ENCODE measurements at regions not wholly inside any gene's neighbourhood (a gene's known extent, or its start where the extent isn't known, plus 50 kb on each side); places are given as distances from the start of the nearest gene placed in this dataset.
"Not testable (repeated sequence)": the region's sequence is repeated elsewhere in the genome, so short reads cannot be mapped to it uniquely, and the experiment has no call there.

DNA sequence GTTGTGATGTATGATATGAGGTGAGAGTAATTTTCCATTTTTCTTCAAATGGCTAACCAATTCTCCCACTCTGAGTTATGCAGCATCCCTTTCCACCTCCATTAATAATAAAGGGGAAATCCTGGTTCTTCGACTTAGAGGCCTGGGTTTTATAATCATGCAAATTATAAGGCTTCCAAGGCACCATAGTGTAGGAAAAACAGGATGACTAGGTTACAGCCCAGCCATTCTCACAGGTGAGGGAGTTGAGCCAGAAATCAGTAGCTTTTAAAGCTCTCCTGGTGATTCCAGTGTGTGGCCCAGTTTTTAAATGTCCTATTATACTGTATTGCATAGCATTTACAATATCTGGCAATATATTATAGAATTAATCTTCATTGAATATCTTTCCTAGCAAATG lies 203.1 kb downstream of the ARHGEF9 start:
- DNase-seq (ENCODE audit: extremely low read depth in 1 of 11, low read depth in 9 of 11, low spot score in 4 of 11) = no peak

DNA sequence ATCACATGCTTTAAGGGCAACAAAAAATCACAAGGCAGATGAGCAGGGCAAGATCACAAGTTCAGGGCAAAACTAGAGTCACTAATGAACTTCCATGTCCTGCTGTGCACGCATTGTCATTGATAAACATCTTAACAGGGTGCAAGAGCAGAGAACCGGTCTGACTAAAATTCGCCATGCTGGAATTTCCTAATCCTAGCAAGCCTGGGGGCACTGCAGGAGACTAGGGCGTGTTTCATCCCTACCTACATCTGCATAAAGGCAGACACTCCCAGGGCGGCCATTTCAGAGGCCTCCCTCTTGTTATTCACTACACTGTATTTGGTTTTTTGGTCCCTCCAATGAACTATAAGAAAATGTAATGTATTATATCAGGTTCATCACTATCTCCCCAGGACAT lies 203.6 kb downstream of the ARHGEF9 start:
- no peak for DNase-seq (ENCODE audit: extremely low read depth in 1 of 11, low read depth in 9 of 11, low spot score in 4 of 11)

DNA sequence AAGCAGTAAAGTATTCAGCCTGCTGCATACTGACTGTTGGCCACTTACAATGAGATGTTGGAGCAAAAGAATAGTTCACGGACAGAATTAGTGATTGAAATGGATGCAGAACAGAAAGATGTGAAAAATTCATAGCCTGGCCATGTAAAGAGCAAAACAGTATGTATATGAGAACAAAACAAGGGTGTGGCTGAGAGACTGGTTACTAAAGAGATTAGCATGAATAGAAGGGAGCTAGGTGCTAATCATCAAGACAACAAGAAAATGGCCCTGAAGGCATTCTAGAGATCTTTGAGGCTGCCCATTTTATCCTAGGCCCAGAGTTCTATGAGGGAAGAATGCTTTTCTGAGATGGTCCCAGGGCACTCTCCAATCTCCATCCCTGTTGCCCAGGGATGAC lies 208.5 kb downstream of the ARHGEF9 start:
- DNase-seq (ENCODE audit: extremely low read depth in 1 of 11, low read depth in 9 of 11, low spot score in 4 of 11) = no peak

GRCh38 chrX:63575700-63576099 lies 209.3 kb downstream of the ARHGEF9 start:
- DNase-seq (ENCODE audit: extremely low read depth in 1 of 11, low read depth in 9 of 11, low spot score in 4 of 11) = not testable (repeated sequence)

DNA sequence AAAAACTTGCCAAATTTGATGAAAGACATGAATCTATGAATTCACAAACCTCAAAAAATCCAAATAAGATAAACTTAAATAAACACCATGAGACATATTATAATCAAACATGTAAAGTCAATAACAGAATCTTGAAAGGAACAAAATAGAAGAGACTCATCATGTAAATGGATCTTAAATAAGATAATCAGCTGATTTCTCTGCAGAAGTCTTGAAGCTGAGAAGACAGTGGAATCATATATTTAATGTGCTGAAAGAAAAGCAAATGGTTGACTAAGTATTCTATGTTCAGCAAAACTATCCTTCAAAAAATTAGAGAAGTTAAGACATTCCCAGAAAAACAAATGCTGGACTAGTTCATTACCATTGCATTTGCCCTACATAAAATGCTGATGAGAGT lies 215.7 kb upstream of the SPIN4 start:
- no peak for DNase-seq (ENCODE audit: extremely low read depth in 1 of 11, low read depth in 9 of 11, low spot score in 4 of 11)

- DNase-seq (ENCODE audit: extremely low read depth in 1 of 11, low read depth in 9 of 11, low spot score in 4 of 11) = no peak
Measured at GRCh38 chrX:63561425-63561824, 210.3 kb upstream of the SPIN4 start.

DNA sequence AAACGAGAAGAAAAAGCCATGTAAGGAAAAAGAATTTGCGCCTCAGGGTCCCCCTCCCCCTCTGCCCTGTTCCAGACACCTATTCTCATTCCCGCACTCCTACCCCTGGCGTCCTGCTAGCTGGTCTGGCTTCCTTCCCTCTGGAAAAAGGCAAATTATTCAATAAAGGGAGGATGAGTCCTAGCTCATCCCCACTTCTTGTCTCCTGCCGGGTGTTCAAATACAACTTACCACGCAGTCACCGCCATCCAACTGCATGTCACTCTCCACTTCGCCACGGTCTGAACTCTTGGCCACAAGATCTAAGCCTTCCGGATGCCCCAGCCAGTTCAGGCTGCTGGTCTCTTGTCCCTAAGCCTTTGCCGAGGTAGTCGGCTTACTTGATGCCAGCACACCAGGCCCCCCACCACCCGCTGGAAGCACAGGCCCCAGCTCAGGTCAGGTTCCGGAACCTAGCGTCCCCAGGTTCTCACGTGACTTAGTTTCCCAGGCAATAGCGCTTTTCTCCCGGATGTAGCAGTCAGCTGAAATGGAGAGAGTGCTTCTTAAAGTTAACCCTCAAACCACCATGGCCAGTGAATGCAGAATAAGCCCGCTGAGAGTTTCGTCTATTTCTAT lies 209.6 kb upstream of the SPIN4 start:
- DNase-seq (ENCODE audit: extremely low read depth in 1 of 11, low read depth in 9 of 11, low spot score in 4 of 11) = peak; percentile 39 to 85 (median 64)

- DNase-seq (ENCODE audit: extremely low read depth in 1 of 11, low read depth in 9 of 11, low spot score in 4 of 11) = no peak
Measured at GRCh38 chrX:63551856-63552255, 200.7 kb upstream of the SPIN4 start.

DNA sequence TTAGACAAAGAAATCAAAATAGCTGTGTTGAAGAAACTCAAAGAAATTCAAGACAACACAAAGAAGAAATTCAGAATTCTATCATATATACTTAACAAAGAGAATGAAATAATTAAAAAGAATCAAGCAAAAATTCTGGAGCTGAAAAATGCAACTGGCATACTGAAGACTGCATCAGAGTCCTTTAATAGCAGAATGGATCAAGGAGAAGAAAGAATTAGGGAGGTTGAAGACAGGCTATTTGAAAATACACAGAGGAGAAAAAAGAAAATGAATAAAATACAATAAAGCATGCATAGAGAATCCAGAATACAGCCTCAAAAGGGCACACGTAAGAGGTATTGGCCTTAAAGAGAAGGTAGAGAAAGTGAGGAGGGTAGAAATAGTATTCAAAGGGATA lies 179.5 kb upstream of the SPIN4 start:
- no peak for DNase-seq (ENCODE audit: extremely low read depth in 1 of 11, low read depth in 9 of 11, low spot score in 4 of 11)

DNA sequence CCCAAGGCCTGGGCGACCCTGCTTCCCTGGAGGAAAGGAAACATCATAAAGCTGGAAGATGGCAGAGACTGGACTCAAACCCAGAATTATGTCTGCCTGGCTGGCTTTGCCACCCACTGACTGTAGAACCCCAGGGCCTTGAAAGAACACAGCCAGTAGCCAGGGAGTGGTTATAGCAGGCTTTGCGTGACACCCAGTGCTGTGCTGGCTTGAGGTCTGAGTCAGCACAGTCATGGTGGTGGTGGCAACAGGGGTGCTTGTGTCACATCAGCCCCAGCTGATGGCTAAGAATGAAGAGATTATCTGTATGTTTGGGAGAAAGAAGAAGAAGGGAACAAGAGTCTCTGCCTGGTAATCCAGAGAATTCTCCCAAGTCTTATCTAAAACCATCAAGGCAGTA lies 178.8 kb upstream of the SPIN4 start:
- no peak for DNase-seq (ENCODE audit: extremely low read depth in 1 of 11, low read depth in 9 of 11, low spot score in 4 of 11)

- no peak for DNase-seq (ENCODE audit: extremely low read depth in 1 of 11, low read depth in 9 of 11, low spot score in 4 of 11)
Measured at GRCh38 chrX:63526863-63527262, 175.7 kb upstream of the SPIN4 start.

GRCh38 chrX:63525491-63525890 lies 174.4 kb upstream of the SPIN4 start:
- DNase-seq (ENCODE audit: extremely low read depth in 1 of 11, low read depth in 9 of 11, low spot score in 4 of 11) = no peak

DNA sequence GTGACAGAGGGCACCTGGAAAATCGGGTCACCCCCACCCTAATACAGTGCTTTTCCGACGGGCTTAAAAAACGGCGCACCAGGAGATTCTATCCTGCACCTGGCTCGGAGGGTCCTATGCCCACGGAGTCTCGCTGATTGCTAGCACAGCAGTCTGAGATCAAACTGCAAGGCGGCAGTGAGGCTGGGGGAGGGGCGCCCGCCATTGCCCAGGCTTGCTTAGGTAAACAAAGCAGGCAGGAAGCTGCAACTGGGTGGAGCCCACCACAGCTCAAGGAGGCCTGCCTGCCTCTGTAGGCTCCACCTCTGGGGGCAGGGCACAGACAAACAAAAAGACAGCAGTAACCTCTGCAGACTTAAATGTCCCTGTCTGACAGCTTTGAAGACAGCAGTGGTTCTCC lies 168.2 kb upstream of the SPIN4 start:
- DNase-seq (ENCODE audit: extremely low read depth in 1 of 11, low read depth in 9 of 11, low spot score in 4 of 11) = not testable (repeated sequence)

- DNase-seq (ENCODE audit: extremely low read depth in 1 of 11, low read depth in 9 of 11, low spot score in 4 of 11) = no peak
Measured at GRCh38 chrX:63514569-63515080, 163.5 kb upstream of the SPIN4 start.

DNA sequence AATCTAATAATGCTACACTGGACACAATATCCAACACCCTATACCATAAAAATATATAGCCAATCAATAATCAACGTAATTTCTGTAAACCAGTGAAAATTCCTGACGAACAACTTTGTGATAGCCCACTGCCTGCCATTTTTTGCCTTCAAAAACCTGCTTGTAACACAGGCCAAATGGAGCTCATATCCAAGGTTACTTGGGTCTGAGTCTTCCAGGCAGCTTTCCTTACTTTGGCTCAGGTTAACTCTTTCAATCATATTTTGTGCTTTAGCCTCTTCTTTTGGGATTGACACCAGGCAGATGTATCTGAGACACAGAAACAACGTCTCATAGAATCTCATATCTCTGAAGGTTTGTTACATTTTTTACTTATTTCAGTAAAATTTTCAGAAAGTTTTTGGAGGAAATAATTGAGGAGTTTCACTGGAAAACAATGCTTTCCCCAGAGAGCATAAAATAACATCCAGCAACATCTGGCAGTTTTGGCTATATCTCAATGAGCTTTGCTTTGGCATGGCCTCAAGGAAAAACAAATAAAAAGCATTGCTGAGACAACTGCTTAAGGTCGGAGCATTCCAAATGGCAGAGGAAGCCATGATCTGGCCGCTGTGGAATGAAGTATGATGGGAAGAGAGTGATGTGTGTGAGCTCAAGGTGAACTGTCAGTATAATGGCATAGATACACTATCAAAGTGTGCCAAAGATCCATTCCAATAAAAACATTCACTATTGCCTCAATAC lies 162.9 kb upstream of the SPIN4 start:
- no peak for DNase-seq (ENCODE audit: extremely low read depth in 1 of 11, low read depth in 9 of 11, low spot score in 4 of 11)

DNA sequence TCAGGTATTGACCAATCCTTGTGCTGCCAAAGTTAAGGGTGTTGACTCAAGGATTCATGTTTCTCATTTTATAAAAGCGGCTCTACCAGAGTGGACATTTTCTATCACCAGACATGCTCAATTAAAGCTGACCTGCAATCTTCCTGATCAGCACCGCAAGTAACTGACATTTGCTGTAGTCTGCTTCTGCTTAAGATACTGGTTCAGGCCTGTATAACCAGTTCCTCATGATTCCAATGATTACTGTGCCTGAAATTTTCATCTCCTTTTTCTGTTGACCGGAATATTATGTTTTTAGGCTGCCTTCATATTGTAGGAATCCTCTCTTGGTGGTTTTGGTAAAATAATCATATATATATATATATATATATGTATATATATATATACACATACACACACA lies 160.2 kb upstream of the SPIN4 start:
- no peak for DNase-seq (ENCODE audit: extremely low read depth in 1 of 11, low read depth in 9 of 11, low spot score in 4 of 11)

GRCh38 chrX:63508668-63509067 lies 157.5 kb upstream of the SPIN4 start:
- no peak for DNase-seq (ENCODE audit: extremely low read depth in 1 of 11, low read depth in 9 of 11, low spot score in 4 of 11)

GRCh38 chrX:63506320-63506719 lies 155.2 kb upstream of the SPIN4 start:
- peak in 4 of 11 donors; percentile 7 to 28 (median 14) for DNase-seq (ENCODE audit: extremely low read depth in 1 of 11, low read depth in 9 of 11, low spot score in 4 of 11)

DNA sequence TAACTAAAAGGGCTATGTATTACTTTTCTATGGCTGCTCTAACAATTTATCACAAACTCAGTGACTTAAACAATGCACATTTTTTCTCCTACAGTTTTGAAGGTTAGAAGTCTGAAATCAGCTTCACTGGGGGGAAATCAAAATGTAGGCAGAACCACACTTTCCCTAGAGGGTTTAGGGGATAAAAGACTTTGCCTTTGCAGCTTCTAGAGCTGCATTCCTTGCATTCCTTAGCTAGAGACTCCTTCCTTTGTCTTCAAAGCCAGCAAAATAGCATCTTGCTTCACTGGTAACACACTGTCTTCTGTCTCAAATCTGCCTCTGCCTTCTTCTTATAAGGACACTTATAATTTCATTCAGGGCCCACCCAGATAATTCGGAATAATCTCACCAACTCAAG lies 152.4 kb upstream of the SPIN4 start:
- DNase-seq (ENCODE audit: extremely low read depth in 1 of 11, low read depth in 9 of 11, low spot score in 4 of 11) = no peak

- DNase-seq (ENCODE audit: extremely low read depth in 1 of 11, low read depth in 9 of 11, low spot score in 4 of 11) = no peak
Measured at GRCh38 chrX:63488546-63489373, 137.6 kb upstream of the SPIN4 start.
